ENCODE measurements at regions not wholly inside any gene's neighbourhood (a gene's known extent, or its start where the extent isn't known, plus 50 kb on each side); places are given as distances from the start of the nearest gene placed in this dataset.

- CTCF ChIA-PET (ENCODE audit: partially characterized antibody), result no interaction called here
- Histone ChIP-seq H3K4me1 (replicated peaks in 1 of 4; ENCODE audit: control insufficient read depth in 3 of 4, insufficient read depth in 4 of 4, low read length in 3 of 4) (no peaks in the 10 kb centered on the region), H3K14ac (ENCODE audit: insufficient read length) (no peak overlapping the region), H3K23me2 (ENCODE audit: low read depth, low read length) (peaks cover 2% of the 10 kb centered on the region; the same call in 1 of the 2 replicates), H3K79me2 (ENCODE audit: control insufficient read depth in 1 of 2, insufficient read depth in 2 of 2, low read length in 2 of 2) (no peaks in the 10 kb centered on the region), H2BK12ac (ENCODE audit: low read depth, low read length) (no peak overlapping the region), H3K79me1 (ENCODE audit: low read depth, low read length) (no peaks in the 10 kb centered on the region), H3K36me3 (ENCODE audit: control insufficient read depth in 2 of 4, insufficient read depth in 4 of 4, low read length in 3 of 4) (no peaks in the 10 kb centered on the region), H3K27me3 (replicated peaks in 1 of 4; ENCODE audit: control insufficient read depth in 3 of 4, extremely low read depth in 1 of 4, insufficient read depth in 3 of 4, low read length in 3 of 4) (no peaks in the 10 kb centered on the region), H4K91ac (replicated peaks; ENCODE audit: insufficient read length, low read length) (no peak overlapping the region), H3K56ac (replicated peaks; ENCODE audit: insufficient read length, low read depth, low read length) (no peak overlapping the region), H2BK5ac (ENCODE audit: low read depth, low read length) (no peak overlapping the region), H3K4ac (replicated peaks; ENCODE audit: insufficient read length, low read depth, low read length) (no peak overlapping the region), H4K20me1 (replicated peaks in 1 of 2; ENCODE audit: control insufficient read depth in 1 of 2, insufficient read depth in 2 of 2, low read length in 2 of 2) (no peaks in the 10 kb centered on the region), H3K9me3 (ENCODE audit: insufficient read depth in 2 of 2, low read depth in 1 of 2, low read length in 1 of 2) (no peaks in the 10 kb centered on the region), H2BK120ac (replicated peaks; ENCODE audit: low read depth, low read length) (no peak overlapping the region), H2BK20ac (ENCODE audit: low read length) (no peak overlapping the region), H2BK15ac (ENCODE audit: low read length) (no peak overlapping the region), H3K9ac (replicated peaks in 1 of 4; ENCODE audit: extremely low read depth in 1 of 4, low read depth in 3 of 4, low read length in 3 of 4) (no peak overlapping the region), H4K5ac (ENCODE audit: insufficient read length, low read depth, low read length) (no peak overlapping the region), H3K4me2 (ENCODE audit: insufficient read depth in 1 of 2, low read depth in 2 of 2, low read length in 2 of 2) (no peak overlapping the region), H2AK5ac (ENCODE audit: low read depth, low read length) (no peak overlapping the region), H2AFZ (ENCODE audit: low read length) (no peak overlapping the region), H3K27ac (ENCODE audit: low read depth, low read length) (no peak overlapping the region), H3K4me3 (ENCODE audit: extremely low read depth in 1 of 4, insufficient read depth in 2 of 4, low read depth in 3 of 4, low read length in 4 of 4) (no peak overlapping the region), H3K18ac (ENCODE audit: extremely low read depth, low read length) (no peak overlapping the region), H4K8ac (ENCODE audit: extremely low read depth, insufficient read depth, low read length) (no peak overlapping the region), H3K23ac (ENCODE audit: insufficient read length) (no peak overlapping the region)
- FAIRE-seq (no peak), DNase-seq (ENCODE audit: low read depth in 1 of 2, low spot score in 2 of 2) (no peak)
- POLR2A ChIA-PET (ENCODE audit: partially characterized antibody), result no interaction called here
- 73% methylated on average over 8 of the region's 8 CpGs; no CpG with 5 or more reads in 1 of the 2 experiments for WGBS, 2 experiments (ENCODE audit: extremely low coverage in 1 of 2, insufficient coverage in 1 of 2, insufficient read length in 1 of 2, insufficient replicate concordance in 2 of 2, low coverage in 1 of 2, low lambda C conversion rate in 2 of 2, missing lambda C conversion rate in 1 of 2)
- TF ChIP-seq KDM5A (IDR thresholded peaks at IDR 0.05; ENCODE audit: low read length) (no peak), CBX5 (IDR thresholded peaks at IDR 0.05; ENCODE audit: low read depth, low read length) (no peak), FOSL1 (IDR thresholded peaks at IDR 0.05; ENCODE audit: insufficient read depth, low read depth, low read length) (no peak)
These were observed 346.7 kb upstream of the RASGEF1B start for GRCh38 chr4:81818385-81818920.

All from H1 (cell line).